ENCODE measurements at regions not wholly inside any gene's neighbourhood (a gene's known extent, or its start where the extent isn't known, plus 50 kb on each side); places are given as distances from the start of the nearest gene placed in this dataset.
A peak's percentile ranks its signal among the peaks of the same experiment; 100 is the strongest.
"Not testable (repeated sequence)": the region's sequence is repeated elsewhere in the genome, so short reads cannot be mapped to it uniquely, and the experiment has no call there.

DNA sequence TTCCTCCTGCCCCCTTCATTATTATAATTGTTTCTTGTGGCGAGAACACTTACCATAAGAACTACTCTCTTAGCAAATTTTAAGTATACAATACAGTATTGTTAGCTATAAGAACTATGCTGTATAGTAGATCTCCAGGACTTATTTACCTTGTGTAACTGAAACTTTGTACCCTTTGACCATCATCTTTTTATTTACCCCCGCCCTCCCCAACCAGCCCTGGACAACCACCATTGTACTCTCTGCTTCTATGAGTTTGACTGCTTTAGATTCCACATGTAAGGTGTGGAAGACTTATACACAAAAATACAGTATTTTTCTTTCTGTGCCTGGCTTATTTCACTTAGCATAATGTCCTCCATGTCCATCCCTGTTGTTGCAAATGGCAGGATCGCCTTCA lies 161.1 kb downstream of the PHF8 start:
- DNase-seq = no peak

DNA sequence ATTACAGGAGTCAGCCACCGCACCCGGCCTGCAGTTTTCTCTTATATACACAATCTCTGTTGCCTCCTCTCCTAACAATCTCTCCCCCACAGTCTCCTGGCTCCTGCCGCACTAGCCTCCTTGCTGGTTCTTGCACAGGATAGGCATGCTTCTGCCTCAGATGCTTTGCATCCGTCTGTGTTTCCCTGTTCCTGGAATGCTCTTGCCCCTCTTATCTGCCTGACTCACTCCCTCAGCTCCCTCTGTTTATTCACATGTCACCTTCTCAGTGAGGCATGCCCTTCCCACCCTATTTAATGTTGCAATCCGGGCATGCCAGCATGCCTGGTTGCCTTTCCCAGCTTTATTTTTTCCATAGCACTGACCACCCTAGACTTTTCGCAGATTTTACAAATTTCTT lies 161.9 kb downstream of the PHF8 start:
- DNase-seq = no peak

DNA sequence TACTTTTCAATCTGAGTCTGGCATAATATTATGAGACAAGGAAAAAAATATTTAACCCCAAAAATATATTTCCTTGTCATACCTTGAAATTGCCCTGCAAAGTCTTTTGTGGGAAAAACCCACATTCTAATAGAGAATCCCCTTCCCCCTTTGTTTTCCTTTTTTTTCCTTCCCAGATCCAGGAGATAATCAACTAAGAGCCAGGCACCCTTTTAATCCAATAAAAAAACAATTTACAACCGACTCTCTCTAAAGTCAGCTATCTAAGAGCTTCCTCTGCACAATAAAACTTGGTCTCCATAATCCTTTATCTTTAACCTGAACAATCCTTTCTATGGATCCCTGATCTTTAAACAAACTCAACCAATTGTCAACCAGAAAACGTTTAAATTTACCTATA lies 163.5 kb downstream of the PHF8 start:
- DNase-seq = not testable (repeated sequence)

DNA sequence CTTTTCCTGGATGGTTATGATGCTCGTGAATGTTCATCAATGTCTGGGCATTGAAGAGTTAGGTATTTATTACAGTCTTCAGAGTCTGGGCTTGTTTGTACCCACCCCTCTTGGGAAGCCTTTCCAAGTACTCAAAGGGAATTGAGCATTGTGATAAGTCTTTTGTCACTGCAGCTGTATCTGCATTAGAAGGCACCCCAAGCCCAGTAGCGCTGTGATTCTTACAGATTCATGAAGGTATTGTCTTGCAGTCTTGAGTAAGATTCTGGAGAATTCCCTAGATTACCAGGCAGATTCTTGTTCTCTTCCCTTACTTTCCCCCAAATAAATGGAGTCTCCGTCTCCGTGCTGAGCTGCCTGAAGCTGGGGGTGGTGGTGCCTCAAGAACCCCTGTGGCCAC lies 173.4 kb upstream of the HUWE1 start:
- DNase-seq = no peak

DNA sequence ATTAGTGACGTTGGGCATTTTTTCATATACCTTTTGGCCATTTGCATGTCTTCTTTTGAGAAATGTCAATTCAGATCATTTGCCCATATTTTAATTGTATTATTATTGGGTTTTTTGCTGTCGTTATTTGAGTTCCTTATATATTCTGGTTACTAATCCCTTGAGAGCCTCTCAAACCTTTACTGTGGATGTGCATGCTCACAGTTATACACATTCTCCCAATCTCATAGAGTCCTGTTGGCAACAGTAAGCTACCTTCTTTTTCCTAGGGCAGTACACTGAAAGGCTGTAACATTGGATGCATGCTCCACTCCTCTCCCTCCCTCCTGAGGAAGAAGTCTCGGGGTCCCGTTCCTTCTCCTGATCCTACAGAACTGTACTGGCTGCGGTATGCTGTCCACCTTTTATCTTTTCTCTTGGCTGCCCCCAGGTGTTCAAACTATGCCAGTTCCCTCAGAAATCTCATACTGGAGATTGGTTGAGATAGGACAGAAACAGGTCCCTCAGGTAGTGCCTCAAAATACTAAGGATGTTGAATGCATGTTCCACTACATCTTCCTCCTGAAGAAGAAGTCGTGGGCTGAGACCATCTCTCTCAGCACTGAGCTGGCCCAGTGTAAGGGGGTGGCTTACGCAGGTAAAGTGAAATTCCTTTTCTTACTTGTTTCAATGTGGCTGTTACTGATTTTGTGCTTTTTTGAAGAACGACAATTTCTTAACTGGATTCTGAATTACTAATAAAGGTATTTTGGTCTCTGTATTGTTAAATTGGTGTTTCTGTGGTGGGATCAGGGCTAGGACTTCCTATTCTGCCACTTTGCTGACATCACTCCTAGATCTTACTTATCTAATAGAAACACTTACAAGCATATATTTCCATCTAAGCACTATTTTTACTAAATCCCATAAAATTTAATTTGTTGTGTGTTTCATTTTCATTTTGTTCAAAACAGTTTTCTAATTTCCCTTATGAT lies 145.4 kb upstream of the HUWE1 start:
- DNase-seq = peak; percentile 34

DNA sequence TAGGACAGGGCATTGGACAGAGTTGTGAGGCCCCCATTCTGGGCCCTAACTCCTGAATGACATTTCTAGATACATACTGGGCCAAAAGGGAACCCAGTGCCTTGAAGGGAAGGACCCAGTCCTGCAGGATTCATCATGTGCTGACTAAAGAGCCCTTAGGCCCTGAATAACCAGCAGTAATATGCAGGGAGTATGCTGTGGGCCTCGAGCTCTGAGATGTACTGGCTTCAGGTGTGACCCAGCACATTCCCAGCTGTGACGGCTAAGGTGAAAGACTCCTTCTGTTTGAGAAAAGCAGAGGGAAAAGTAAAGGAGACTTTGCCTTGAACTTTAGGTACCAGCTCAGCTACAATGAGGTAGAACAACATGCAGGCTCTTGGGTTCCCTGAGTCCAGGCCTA lies 138.2 kb upstream of the HUWE1 start:
- DNase-seq = no peak

DNA sequence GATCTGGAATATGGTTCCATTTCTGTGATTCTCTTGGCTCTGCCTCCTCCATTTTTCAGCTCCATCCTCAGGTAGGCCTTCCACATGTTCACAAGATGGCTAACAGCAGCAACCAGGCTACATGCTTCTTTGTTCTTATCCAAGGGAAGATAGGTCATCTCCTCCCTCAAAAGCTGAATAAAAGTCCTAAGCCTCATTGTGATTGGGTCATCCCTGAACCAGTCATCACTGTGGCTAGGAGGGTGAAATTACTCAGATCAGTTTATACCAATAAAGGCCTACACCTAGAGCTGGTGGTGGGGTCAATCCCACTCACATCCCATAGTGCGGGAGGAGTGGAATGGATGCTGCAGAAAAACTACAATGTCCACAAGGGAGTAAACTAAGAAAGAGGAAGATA lies 131.6 kb upstream of the HUWE1 start:
- DNase-seq = not testable (repeated sequence)

DNA sequence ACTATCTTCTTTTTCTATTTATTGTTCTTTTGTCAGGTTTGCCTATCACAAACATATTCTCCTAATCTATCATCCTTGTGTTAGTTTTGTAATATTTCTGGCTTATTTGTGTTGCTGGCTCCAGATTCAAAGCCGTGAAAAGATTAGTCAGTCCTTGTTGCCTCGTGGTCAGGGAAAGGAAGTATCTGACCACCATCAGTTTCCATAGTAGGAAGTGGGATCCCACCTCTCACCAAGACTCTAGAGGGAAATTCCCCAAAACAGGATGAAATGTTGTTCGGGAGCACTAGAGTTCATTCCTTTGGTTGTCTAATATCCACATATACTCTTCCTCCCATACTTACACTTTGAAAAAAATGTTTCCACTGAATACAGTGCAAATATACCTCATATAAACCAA lies 131.0 kb upstream of the HUWE1 start:
- DNase-seq = no peak

DNA sequence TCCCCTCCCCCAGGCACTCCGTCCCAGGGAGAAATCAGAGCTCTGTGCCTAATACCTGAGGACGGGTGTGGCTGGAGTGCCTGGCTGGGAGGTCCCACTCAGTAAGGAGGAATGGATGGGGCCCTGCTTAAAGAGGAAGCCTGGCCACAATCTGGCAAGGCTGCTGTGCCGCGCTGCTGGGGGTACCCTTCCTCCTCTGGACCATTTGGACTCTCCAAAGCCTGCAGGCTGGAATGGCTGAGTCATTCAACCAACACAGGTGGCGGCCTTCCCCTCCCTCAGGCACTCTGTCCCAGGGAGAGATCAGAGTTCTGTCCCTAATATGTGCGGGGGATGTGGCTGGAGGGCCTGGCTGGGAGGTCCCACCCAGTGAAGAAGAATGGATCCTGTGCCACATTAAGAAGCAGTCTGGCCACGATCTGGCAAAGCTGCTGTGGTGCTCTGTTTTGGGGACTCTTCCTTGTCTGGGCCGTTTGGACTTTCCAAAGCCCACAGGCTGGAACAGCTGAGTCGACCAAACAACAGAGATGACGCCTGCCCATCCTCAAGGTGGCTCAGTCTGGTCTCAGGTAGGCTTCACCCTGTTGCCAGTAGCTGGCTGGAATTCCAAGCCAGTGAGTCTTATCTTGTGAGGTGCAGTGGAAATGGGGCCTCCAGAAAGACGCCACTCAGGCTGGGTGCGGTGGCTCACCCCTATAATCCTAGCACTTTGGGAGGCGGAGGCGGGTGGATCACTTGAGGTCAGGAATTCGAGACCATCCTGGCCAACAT lies 127.3 kb upstream of the HUWE1 start:
- no peak for DNase-seq

DNA sequence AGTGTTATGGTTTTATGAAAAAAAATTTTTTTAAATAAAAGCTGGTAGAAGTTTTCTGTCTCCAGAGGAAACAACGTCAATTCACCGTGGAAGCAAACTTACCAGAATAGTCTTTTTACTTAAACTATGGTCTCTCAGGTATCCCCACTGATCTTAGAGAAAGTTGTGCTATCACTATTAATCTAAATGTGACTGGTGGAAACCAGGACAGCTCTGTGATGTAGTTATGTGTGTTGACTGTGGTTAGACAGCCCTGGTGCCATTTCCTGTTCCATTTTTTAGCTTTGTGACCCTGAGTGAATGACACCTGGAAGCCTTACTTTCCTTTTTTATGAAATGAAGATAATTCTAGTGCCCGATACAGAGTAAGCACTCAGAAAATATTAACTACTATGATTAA lies 111.8 kb upstream of the HUWE1 start:
- no peak for DNase-seq

DNA sequence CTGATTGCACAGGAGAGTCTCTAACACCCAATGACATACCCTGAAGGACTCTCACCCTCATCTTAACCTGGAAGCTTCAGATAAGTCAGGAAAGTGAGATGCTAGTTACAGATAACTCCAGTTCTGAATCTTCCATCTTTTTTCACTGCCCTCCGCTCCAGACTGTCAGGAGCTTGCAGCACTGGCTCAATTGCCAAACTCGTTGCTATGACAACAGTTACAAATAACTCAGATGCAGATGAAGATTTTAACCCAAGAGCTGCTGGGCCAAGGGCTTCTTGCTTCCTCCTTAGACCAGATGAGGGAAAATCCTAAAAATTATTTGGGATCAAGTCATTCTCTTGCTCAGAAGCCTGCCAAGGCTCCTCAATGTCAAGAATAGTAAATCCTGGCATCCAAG lies 109.1 kb upstream of the HUWE1 start:
- no peak for DNase-seq

DNA sequence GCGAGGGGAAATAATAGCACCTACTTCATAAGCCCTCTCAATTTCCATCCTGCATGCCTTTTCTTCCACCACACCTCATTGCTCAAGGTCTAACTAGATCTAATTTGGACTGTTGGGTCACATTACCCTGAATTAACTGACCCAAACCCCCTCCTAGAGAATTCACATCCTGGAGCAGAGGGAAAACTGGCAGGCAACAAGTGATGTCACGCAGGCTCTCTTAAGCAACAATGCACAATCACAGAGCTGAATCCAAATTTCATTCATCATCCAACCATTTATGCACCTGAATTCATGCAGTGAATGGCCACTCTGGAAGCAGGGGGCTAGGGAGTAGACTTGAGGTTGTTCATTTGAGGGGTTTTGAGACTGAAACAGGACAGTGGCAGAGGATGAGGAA lies 107.7 kb upstream of the HUWE1 start:
- DNase-seq = no peak

DNA sequence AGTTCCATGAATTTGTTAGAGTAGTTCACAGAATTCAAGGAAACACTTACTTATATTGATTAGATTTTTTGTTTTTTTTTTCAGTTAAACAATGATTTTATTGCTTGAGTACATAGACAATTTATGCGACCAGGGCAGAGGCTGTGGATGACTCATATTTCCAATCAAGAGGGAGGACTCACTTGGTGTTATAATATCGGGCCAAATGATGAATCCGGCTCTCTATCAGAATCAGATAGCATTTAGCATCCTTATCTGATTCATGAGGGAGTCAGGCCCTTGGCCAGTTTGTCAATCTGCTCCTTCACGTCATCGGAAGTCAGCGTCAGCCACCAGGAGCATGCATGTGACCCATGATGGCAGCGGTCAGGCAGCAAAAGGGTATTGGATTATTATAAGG lies 82.3 kb upstream of the HUWE1 start:
- DNase-seq = no peak

DNA sequence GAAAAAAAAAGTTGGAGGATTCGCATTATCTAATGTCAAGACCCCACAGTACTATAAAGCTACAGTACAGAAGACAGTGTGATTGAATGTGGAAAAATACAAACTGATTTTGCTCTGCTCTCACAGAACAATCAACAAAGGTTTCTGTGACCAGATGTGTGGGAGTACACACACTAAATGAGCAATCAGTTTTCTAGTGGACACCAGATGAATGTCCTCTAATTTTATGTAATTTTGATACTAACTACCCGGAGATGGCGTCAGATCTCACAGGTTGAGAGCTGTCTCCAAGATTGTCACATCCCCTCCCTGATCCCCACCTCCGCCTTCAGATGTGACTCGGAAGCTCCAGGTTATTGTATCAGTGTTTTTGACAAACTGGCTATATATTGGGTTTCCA lies 81.9 kb upstream of the HUWE1 start:
- DNase-seq = no peak

DNA sequence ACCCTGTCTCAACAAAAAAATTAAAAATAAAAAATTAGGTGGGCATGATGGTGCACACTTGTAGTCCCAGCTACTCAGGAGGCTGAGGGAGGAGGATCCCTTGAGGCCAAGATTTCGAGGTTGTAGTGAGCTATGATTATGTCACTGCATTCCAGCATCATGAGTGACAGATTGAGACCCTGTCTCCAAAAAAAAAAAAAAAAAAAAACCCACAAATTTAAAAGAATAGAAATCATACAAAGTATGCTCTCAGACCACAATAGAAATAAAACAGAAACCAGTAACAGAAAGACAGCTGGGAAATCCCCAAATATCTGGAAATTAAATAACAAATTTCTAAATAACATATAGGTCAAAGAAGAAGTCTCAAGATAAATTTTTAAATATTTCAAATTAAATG lies 81.0 kb upstream of the HUWE1 start:
- DNase-seq = no peak

DNA sequence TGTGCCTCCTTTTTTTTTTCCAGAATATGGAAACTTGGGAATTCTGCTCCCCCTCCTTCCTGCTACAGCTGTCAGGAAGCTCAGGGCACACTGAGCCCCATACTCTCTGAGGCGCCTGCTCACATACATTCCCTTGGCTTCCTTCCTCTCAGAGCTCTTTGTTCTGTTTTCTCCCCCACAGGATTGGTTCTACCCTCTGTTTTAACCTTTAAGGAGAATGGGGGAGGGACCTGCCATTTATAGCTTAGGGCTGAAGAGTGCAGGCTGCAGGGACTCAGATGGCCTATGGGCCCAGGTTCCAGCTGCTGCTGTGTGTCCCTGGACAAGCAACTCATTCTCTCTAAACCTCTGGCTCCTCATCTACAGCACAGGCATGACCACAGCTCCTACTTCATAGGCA lies 70.7 kb upstream of the HUWE1 start:
- not testable (repeated sequence) for DNase-seq

DNA sequence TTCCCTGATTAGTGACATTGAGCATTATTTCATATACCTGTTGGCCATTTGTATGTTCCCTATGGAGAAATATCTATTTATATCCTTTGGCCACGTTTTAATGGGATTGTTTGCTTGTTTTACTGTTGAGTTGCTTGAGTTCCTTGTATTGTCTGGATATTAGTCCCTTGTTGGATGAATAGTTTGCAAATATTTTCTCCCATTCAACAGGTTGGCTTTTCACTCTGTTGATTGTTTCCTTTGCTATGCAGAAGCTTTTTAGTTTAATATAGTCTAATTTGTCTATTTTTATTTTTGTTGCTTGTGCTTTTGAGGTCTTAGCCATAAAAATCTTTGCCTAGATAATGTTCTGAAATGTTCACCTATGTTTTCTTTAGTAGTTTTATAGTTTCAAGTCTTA lies 60.2 kb upstream of the HUWE1 start:
- no peak for DNase-seq

DNA sequence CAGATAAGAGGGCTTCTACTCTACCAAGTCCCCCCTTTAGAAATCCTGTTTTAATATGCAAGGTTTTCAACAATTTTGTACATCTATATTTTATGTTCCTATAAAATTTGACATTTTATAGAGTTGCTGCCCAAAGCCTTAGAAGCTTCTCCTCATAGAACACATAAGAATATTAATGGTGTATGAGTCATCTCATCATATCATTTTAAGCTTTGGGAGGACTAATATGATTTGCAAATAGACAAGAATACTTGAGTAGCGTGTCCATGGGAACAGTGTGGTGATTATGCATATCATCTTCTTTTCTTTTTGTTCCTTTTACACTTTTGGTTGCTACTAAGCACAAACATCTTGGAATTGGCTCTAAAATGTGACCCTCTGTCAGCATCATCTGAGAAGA lies 56.7 kb upstream of the HUWE1 start:
- no peak for DNase-seq

DNA sequence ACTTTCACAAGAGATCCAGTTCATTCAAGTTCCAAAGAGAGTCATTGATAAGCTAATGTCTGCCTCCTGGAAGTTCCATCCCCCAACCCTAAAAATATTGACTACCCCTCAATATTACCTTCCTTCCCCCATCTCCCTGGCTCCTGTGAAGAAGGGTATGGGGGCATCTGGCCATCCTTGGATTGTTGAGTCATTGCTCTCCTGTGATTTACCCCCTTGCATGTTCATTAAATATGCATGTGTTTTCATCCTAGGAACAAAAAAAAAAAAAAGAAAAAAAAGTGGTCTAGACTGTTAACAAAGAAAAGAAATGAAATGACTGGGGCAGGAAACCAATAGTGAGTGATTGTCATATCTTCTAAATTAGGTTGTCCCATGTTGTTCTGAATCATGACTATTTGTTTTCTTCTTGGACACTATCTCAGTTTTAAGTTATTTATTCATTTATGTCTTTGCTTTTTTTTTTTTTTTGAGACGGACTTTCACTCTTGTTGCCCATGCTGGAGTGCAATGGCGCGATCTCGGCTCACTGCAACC lies 51.9 kb upstream of the HUWE1 start:
- DNase-seq = no peak
